HL-60 (cell line): ENCODE measurements at regions not wholly inside any gene's neighbourhood (a gene's known extent, or its start where the extent isn't known, plus 50 kb on each side); places are given as distances from the start of the nearest gene placed in this dataset.

Source experiments
- CTCF ChIP-seq: IDR thresholded peaks from one replicate; pipeline ENCODE4 v1.5.1; 2011; ENCODE audit warnings: low read length, control low read depth, inconsistent platforms; ENCODE audit not compliant: insufficient read depth
- POLR2AphosphoS5 ChIP-seq: IDR thresholded peaks from 2 replicates; pipeline ENCODE4 v1.6.1; 2012; ENCODE audit warnings: low read depth
- REST ChIP-seq: IDR thresholded peaks from 2 replicates; pipeline ENCODE4 v1.6.1; 2012; ENCODE audit warnings: low read depth; ENCODE audit not compliant: insufficient replicate concordance

- TF ChIP-seq CTCF: no peak
- TF ChIP-seq POLR2AphosphoS5: no peak
- TF ChIP-seq REST: no peak
Observed at GRCh38 chr9:36485647-36486328, 85.7 kb upstream of the RNF38 start.
